ENCODE measurements at regions not wholly inside any gene's neighbourhood (a gene's known extent, or its start where the extent isn't known, plus 50 kb on each side); places are given as distances from the start of the nearest gene placed in this dataset.

GRCh38 chr2:515441-516127 is 161.6 kb downstream of the TMEM18 start:
- Histone ChIP-seq H3K9me3 (ENCODE audit: insufficient read depth, low read length, severe bottlenecking) (no peaks in the 10 kb centered on the region), H3K4me3 (ENCODE audit: low read depth in 1 of 2, low read length in 2 of 2) (no peak overlapping the region), H3K4me1 (ENCODE audit: insufficient read depth, low read length) (no peaks in the 10 kb centered on the region), H3K27me3 (ENCODE audit: insufficient read depth, low read length, poor library complexity) (peaks cover 6% of the 10 kb centered on the region), H2AFZ (ENCODE audit: low read depth, low read length) (no peak overlapping the region), H3K79me2 (ENCODE audit: insufficient read depth, low read length) (no peaks in the 10 kb centered on the region), H3K4me2 (ENCODE audit: insufficient read depth, low read length) (no peak overlapping the region), H3K27ac (ENCODE audit: low read length) (no peak overlapping the region), H3K36me3 (ENCODE audit: insufficient read depth, low read length) (no peaks in the 10 kb centered on the region), H4K20me1 (ENCODE audit: insufficient read depth, low read length) (no peaks in the 10 kb centered on the region), H3K9ac (ENCODE audit: low read depth, low read length) (no peak overlapping the region)
- TF ChIP-seq CTCF (IDR thresholded peaks at IDR 0.05; ENCODE audit: borderline replicate concordance, extremely low read depth, low read length, poor library complexity, severe bottlenecking): no peak
- no peak for TF ChIP-seq EZH2 (IDR thresholded peaks at IDR 0.05; ENCODE audit: borderline replicate concordance, low read depth, low read length, severe bottlenecking)
- DNase-seq (no peak), ATAC-seq (ENCODE audit: insufficient read depth, low read depth) (no peak)

GRCh38 chr2:513981-514706 is 163.1 kb downstream of the TMEM18 start:
- no peaks in the 10 kb centered on the region for H3K36me3 ChIP-seq (ENCODE audit: insufficient read depth, low read length)
- no peaks in the 10 kb centered on the region for H3K9me3 ChIP-seq (ENCODE audit: insufficient read depth, low read length, severe bottlenecking)

DNA sequence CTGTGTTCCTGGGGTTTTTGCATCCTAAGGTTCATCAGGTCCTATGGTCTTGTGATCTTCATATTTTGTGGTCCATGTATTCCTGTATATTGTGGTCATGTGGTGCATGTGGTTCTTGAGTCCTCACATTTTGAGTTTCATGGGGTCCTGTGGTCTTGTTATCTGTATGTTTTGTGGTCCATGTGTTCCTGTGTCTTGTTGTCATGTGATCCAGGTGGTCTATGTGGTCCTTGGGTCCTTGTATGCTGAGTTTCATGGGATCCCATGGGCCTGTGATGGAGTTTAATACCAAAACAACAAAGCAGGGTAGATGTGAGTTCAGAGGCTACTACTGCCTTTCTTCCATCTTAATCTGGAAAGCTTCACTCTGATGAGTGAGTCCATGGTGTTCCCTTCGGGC is 166.4 kb downstream of the TMEM18 start:
- no peak overlapping the region for H2AFZ ChIP-seq (ENCODE audit: low read depth, low read length)
- no peak overlapping the region for H3K4me3 ChIP-seq (ENCODE audit: low read depth in 1 of 2, low read length in 2 of 2)
- TF ChIP-seq CTCF (IDR thresholded peaks at IDR 0.05; ENCODE audit: borderline replicate concordance, extremely low read depth, low read length, poor library complexity, severe bottlenecking) (no peak), EZH2 (IDR thresholded peaks at IDR 0.05; ENCODE audit: borderline replicate concordance, low read depth, low read length, severe bottlenecking) (no peak)
- no peak for DNase-seq
- no peaks in the 10 kb centered on the region for H3K36me3 ChIP-seq (ENCODE audit: insufficient read depth, low read length)
- no peak overlapping the region for H3K9ac ChIP-seq (ENCODE audit: low read depth, low read length)
- H3K27me3 ChIP-seq (ENCODE audit: insufficient read depth, low read length, poor library complexity): peaks cover 2% of the 10 kb centered on the region
- ATAC-seq (ENCODE audit: insufficient read depth, low read depth): no peak
- H3K4me1 ChIP-seq (ENCODE audit: insufficient read depth, low read length): no peaks in the 10 kb centered on the region
- no peaks in the 10 kb centered on the region for H3K79me2 ChIP-seq (ENCODE audit: insufficient read depth, low read length)
- no peak overlapping the region for H3K4me2 ChIP-seq (ENCODE audit: insufficient read depth, low read length)
- H3K9me3 ChIP-seq (ENCODE audit: insufficient read depth, low read length, severe bottlenecking): no peaks in the 10 kb centered on the region
- no peaks in the 10 kb centered on the region for H4K20me1 ChIP-seq (ENCODE audit: insufficient read depth, low read length)
- no peak overlapping the region for H3K27ac ChIP-seq (ENCODE audit: low read length)

More at GRCh38 chr2:513981-514706, 163.1 kb downstream of the TMEM18 start:
- H3K9ac ChIP-seq (ENCODE audit: low read depth, low read length): no peak overlapping the region
- no peaks in the 10 kb centered on the region for H3K4me1 ChIP-seq (ENCODE audit: insufficient read depth, low read length)
- no peak overlapping the region for H3K4me2 ChIP-seq (ENCODE audit: insufficient read depth, low read length)
- no peak overlapping the region for H3K4me3 ChIP-seq (ENCODE audit: low read depth in 1 of 2, low read length in 2 of 2)
- no peaks in the 10 kb centered on the region for H3K79me2 ChIP-seq (ENCODE audit: insufficient read depth, low read length)
- no peak overlapping the region for H3K27ac ChIP-seq (ENCODE audit: low read length)
- ATAC-seq (ENCODE audit: insufficient read depth, low read depth): no peak
- H3K27me3 ChIP-seq (ENCODE audit: insufficient read depth, low read length, poor library complexity): peaks cover 6% of the 10 kb centered on the region
- TF ChIP-seq EZH2 (IDR thresholded peaks at IDR 0.05; ENCODE audit: borderline replicate concordance, low read depth, low read length, severe bottlenecking): no peak
- no peak for TF ChIP-seq CTCF (IDR thresholded peaks at IDR 0.05; ENCODE audit: borderline replicate concordance, extremely low read depth, low read length, poor library complexity, severe bottlenecking)
- H4K20me1 ChIP-seq (ENCODE audit: insufficient read depth, low read length): no peaks in the 10 kb centered on the region
- no peak for DNase-seq
- H2AFZ ChIP-seq (ENCODE audit: low read depth, low read length): no peak overlapping the region
